HuH-7.5 (cell line): ENCODE measurements at regions not wholly inside any gene's neighbourhood (a gene's known extent, or its start where the extent isn't known, plus 50 kb on each side); places are given as distances from the start of the nearest gene placed in this dataset.

ENCODE experiments used
- DNase-seq: peaks from one replicate; pipeline ENCODE4 v3.0.0; 2011; ENCODE audit warnings: low spot score

GRCh38 chr20:7650086-7650879 is 290.0 kb downstream of the HAO1 start:
- DNase-seq, result no peak

GRCh38 chr20:7654231-7654630 is 286.0 kb downstream of the HAO1 start:
- no peak for DNase-seq

GRCh38 chr20:7656687-7657467 is 283.4 kb downstream of the HAO1 start:
- DNase-seq, result no peak

GRCh38 chr20:7657569-7657968 is 282.7 kb downstream of the HAO1 start:
- DNase-seq, result no peak

GRCh38 chr20:7660165-7660564 is 280.1 kb downstream of the HAO1 start:
- DNase-seq, result no peak

GRCh38 chr20:7665376-7665775 is 274.9 kb downstream of the HAO1 start:
- DNase-seq, result no peak

GRCh38 chr20:7667194-7667593 is 273.1 kb downstream of the HAO1 start:
- DNase-seq, result no peak

- DNase-seq, result no peak
Measured at GRCh38 chr20:7672571-7672970, 267.7 kb downstream of the HAO1 start.

- DNase-seq, result no peak
Measured at GRCh38 chr20:7673841-7674240, 266.4 kb downstream of the HAO1 start.

GRCh38 chr20:7682916-7683315 is 257.3 kb downstream of the HAO1 start:
- no peak for DNase-seq

GRCh38 chr20:7687065-7687464 is 253.2 kb downstream of the HAO1 start:
- no peak for DNase-seq

GRCh38 chr20:7689151-7689550 is 251.1 kb downstream of the HAO1 start:
- DNase-seq, result no peak

- DNase-seq, result no peak
Measured at GRCh38 chr20:7691647-7692269, 248.5 kb downstream of the HAO1 start.

- DNase-seq, result no peak
Measured at GRCh38 chr20:7692478-7692877, 247.8 kb downstream of the HAO1 start.

- no peak for DNase-seq
Measured at GRCh38 chr20:7693761-7694160, 246.5 kb downstream of the HAO1 start.

- no peak for DNase-seq
Measured at GRCh38 chr20:7695051-7695495, 245.2 kb downstream of the HAO1 start.

- DNase-seq, result no peak
Measured at GRCh38 chr20:7695635-7696034, 244.6 kb downstream of the HAO1 start.

- DNase-seq, result no peak
Measured at GRCh38 chr20:7696311-7696710, 243.9 kb downstream of the HAO1 start.

- no peak for DNase-seq
Measured at GRCh38 chr20:7702141-7702540, 238.1 kb downstream of the HAO1 start.

- DNase-seq, result no peak
Measured at GRCh38 chr20:7703551-7703961, 236.7 kb downstream of the HAO1 start.

GRCh38 chr20:7703996-7704395 is 236.3 kb downstream of the HAO1 start:
- DNase-seq, result no peak

- no peak for DNase-seq
Measured at GRCh38 chr20:7708112-7708511, 232.1 kb downstream of the HAO1 start.

GRCh38 chr20:7708782-7709181 is 231.5 kb downstream of the HAO1 start:
- no peak for DNase-seq
